Skeletal muscle satellite cell (primary cell): ENCODE measurements at regions not wholly inside any gene's neighbourhood (a gene's known extent, or its start where the extent isn't known, plus 50 kb on each side); places are given as distances from the start of the nearest gene placed in this dataset.
A peak's percentile ranks its signal among the peaks of the same experiment; 100 is the strongest.

Source experiments
- H3K27me3 ChIP-seq: 2 replicates; pipeline ENCODE4 v1.7.0; 2013; ENCODE audit warnings: low read length; ENCODE audit not compliant: control insufficient read depth, insufficient read depth
- H3K36me3 ChIP-seq: 2 replicates; pipeline ENCODE4 v1.7.0; 2013; ENCODE audit warnings: mild to moderate bottlenecking, control low read depth, low read length; ENCODE audit not compliant: insufficient read depth
- H3K4me1 ChIP-seq: 2 replicates; pipeline ENCODE4 v1.7.0; 2013; ENCODE audit warnings: low read length; ENCODE audit not compliant: control insufficient read depth, insufficient read depth
- H3K4me2 ChIP-seq: 2 replicates; pipeline ENCODE4 v1.7.0; 2013; ENCODE audit warnings: mild to moderate bottlenecking, low read length
- H3K4me3 ChIP-seq: 2 replicates; pipeline ENCODE4 v1.7.0; 2013; ENCODE audit warnings: low read length
- H3K9ac ChIP-seq: 2 replicates; pipeline ENCODE4 v1.7.0; 2013; ENCODE audit warnings: mild to moderate bottlenecking, low read depth, low read length, moderate library complexity
- H3K9me3 ChIP-seq: replicated peaks from 2 replicates; pipeline ENCODE4 v1.7.0; 2013; ENCODE audit warnings: mild to moderate bottlenecking, control low read depth, low read length

GRCh38 chr2:234676783-234677450 is 180.0 kb upstream of the ARL4C start:
- Histone ChIP-seq H3K4me3 (no peak overlapping the region), H3K4me2 (no peak overlapping the region), H3K36me3 (no peaks in the 10 kb centered on the region), H3K27me3 (no peaks in the 10 kb centered on the region), H3K9me3 (no peaks in the 10 kb centered on the region), H3K4me1 (peaks cover 59% of the 10 kb centered on the region), H3K9ac (no peak overlapping the region)

- no peak overlapping the region for H3K9ac ChIP-seq
- no peaks in the 10 kb centered on the region for H3K36me3 ChIP-seq
- no peak overlapping the region for H3K4me3 ChIP-seq
- no peaks in the 10 kb centered on the region for H3K9me3 ChIP-seq
- no peak overlapping the region for H3K4me2 ChIP-seq
- H3K4me1 ChIP-seq = peaks cover 59% of the 10 kb centered on the region
- no peaks in the 10 kb centered on the region for H3K27me3 ChIP-seq
Measured at GRCh38 chr2:234676109-234676782, 179.4 kb upstream of the ARL4C start.

DNA sequence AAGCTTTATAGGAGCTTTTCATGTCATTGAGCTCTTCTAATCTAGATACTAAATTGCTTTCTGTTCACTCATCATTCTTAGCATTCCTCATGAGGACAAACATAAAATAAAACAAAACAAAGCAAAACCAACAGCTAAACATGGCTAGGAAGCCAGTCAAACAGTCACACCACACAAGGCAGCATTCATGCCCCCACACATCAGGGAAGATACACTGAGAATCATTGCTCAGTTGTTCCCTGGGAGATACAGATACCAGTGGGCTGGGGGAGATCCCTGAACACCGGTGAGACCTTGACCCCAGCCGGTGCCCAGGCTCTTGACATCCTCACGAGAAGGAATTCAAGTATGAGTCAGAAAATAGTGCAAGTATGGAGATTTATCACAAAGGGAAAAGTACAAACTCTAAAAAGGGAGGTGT is 177.9 kb upstream of the ARL4C start:
- Histone ChIP-seq H3K4me3 (peak overlapping the region; percentile 5), H3K27me3 (no peaks in the 10 kb centered on the region), H3K4me2 (peak overlapping the region; percentile 61), H3K36me3 (no peaks in the 10 kb centered on the region), H3K9me3 (no peaks in the 10 kb centered on the region), H3K4me1 (peaks cover 57% of the 10 kb centered on the region), H3K9ac (peak overlapping the region; percentile 65)

GRCh38 chr2:234673961-234674759 is 177.3 kb upstream of the ARL4C start:
- no peaks in the 10 kb centered on the region for H3K27me3 ChIP-seq
- H3K9ac ChIP-seq = peak overlapping the region; percentile 65
- no peaks in the 10 kb centered on the region for H3K9me3 ChIP-seq
- no peaks in the 10 kb centered on the region for H3K36me3 ChIP-seq
- H3K4me2 ChIP-seq = peak overlapping the region; percentile 45
- H3K4me1 ChIP-seq = peaks cover 53% of the 10 kb centered on the region
- H3K4me3 ChIP-seq = peak overlapping the region; percentile 6

DNA sequence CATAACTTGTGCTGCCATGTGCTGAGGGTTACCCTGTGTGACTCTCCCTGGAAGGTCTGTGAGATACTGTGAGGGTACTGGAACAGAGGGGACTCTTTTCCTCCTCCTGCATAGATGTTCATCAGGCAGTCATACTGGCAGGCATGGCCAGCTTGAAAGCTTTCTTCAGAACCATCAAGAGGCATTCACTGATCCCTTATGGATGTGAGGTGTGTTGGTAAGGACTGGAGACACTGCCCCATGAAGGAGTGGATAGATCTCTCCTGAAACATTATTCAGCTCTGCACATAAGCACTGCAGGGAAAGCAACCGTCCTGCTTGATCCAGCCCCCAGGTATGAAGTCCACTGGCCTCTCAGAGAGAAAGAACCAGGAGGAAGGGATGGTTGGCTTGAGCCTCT is 176.6 kb upstream of the ARL4C start:
- H3K9ac ChIP-seq = no peak overlapping the region
- no peak overlapping the region for H3K4me2 ChIP-seq
- H3K36me3 ChIP-seq = no peaks in the 10 kb centered on the region
- peaks cover 47% of the 10 kb centered on the region for H3K4me1 ChIP-seq
- no peak overlapping the region for H3K4me3 ChIP-seq
- no peaks in the 10 kb centered on the region for H3K9me3 ChIP-seq
- no peaks in the 10 kb centered on the region for H3K27me3 ChIP-seq

DNA sequence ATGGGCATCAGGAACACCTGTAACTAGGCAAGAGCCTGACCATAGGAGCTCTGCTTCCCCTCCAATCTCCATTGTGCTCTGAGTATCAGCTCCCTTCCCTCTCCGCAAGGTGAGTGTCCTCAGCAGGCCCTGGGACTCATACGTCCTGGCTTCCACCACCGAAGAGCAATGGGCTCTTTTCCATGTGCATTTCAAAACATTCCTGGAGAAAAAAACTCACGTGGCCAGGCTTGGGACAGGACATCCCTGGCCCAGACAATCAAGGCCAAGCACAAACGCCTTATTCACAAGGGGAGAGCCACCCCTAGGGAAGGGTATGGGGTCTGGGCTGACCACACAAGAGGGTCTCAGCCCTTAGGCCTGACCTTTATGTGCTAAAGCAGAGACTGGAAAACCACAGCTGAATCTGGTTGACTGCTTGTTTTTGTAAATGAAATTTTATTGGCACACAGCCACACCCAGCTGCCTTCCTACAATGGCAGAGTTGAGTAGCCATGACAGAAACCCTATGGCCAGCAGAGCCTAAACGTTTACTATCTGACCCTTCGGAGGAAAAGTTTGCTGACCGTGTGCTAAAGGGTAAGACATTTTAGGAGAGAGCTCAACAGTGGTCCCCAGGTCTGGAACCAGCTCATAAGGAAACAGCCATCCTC is 175.7 kb upstream of the ARL4C start:
- H3K9me3 ChIP-seq = no peaks in the 10 kb centered on the region
- H3K4me2 ChIP-seq = no peak overlapping the region
- no peak overlapping the region for H3K9ac ChIP-seq
- no peak overlapping the region for H3K4me3 ChIP-seq
- H3K4me1 ChIP-seq = peaks cover 38% of the 10 kb centered on the region
- no peaks in the 10 kb centered on the region for H3K36me3 ChIP-seq
- no peaks in the 10 kb centered on the region for H3K27me3 ChIP-seq

DNA sequence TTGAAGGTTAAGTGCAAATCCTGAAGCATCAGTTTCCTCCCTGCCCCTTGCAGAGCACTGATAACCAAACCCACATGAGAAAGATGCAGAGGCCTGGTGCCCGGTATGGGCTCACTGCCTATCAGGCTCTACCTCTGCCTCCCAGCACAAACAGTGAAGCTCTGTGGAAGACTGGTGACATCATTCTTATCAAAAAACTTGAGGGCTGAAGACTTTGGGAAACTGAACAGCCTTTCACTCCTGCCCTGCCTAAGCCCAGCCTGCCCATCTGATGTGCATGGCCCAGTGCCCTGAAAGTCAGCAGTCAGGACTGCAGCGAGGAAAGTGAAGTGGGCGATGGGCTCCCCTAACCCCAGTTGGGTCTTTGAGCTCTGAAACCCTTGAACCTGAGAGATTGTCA is 174.8 kb upstream of the ARL4C start:
- Histone ChIP-seq H3K4me1 (peaks cover 33% of the 10 kb centered on the region), H3K4me2 (no peak overlapping the region), H3K9ac (no peak overlapping the region), H3K9me3 (no peaks in the 10 kb centered on the region), H3K4me3 (no peak overlapping the region), H3K27me3 (no peaks in the 10 kb centered on the region), H3K36me3 (no peaks in the 10 kb centered on the region)

GRCh38 chr2:234671231-234671630 is 174.3 kb upstream of the ARL4C start:
- H3K4me1 ChIP-seq = peaks cover 33% of the 10 kb centered on the region
- H3K4me3 ChIP-seq = no peak overlapping the region
- no peak overlapping the region for H3K9ac ChIP-seq
- no peaks in the 10 kb centered on the region for H3K9me3 ChIP-seq
- H3K36me3 ChIP-seq = no peaks in the 10 kb centered on the region
- no peaks in the 10 kb centered on the region for H3K27me3 ChIP-seq
- no peak overlapping the region for H3K4me2 ChIP-seq

- Histone ChIP-seq H3K36me3 (no peaks in the 10 kb centered on the region), H3K4me3 (no peak overlapping the region), H3K4me2 (no peak overlapping the region), H3K27me3 (no peaks in the 10 kb centered on the region), H3K9me3 (no peaks in the 10 kb centered on the region), H3K9ac (no peak overlapping the region), H3K4me1 (peaks cover 33% of the 10 kb centered on the region)
Measured at GRCh38 chr2:234670806-234671205, 173.9 kb upstream of the ARL4C start.

DNA sequence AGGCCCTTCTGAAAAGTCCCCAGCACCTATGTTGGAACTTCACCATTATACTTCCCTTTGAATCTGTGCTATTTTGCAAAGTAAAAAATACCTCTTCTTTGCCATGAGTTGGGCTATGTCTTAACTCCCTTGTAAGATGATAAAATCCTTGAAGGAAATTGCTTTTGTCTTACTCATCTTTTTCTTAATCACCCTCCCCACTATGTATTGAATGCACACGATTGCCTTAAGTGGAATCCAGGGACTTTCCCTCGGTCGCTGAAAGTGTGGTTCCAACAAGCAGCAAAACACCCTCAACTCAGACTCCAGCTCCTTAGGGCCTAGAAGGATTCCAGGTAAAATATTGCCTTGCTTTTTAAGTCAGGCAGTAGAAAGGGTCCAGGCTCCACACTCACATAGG is 173.2 kb upstream of the ARL4C start:
- Histone ChIP-seq H3K27me3 (no peaks in the 10 kb centered on the region), H3K9ac (no peak overlapping the region), H3K36me3 (no peaks in the 10 kb centered on the region), H3K4me1 (peaks cover 26% of the 10 kb centered on the region), H3K9me3 (no peaks in the 10 kb centered on the region), H3K4me2 (no peak overlapping the region), H3K4me3 (peak overlapping the region; percentile 15)

DNA sequence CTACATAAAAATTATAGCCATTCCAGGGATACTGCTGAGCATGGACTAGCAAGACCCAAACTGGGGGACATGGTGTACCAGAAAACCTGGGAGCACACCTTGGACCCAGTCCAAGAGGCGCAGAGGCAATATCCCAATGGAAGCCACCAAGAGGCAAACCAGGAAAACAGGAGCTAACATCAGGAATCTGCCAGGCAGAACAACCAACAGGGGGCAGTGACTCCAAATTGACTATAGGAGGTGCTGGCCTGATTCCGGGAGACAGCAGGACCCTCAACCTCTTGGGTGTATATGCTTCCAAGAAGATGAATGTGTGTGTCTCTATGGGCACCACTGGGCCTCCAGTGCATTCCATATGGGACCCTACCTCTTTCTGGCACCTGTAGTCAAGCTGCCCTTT is 172.7 kb upstream of the ARL4C start:
- Histone ChIP-seq H3K4me1 (peaks cover 22% of the 10 kb centered on the region), H3K36me3 (no peaks in the 10 kb centered on the region), H3K27me3 (no peaks in the 10 kb centered on the region), H3K9ac (no peak overlapping the region), H3K4me3 (peak overlapping the region; percentile 15), H3K9me3 (no peaks in the 10 kb centered on the region), H3K4me2 (no peak overlapping the region)
